HepG2 (cell line): ENCODE measurements at regions not wholly inside any gene's neighbourhood (a gene's known extent, or its start where the extent isn't known, plus 50 kb on each side); places are given as distances from the start of the nearest gene placed in this dataset.

Experiments
- CEBPB ChIP-seq: IDR thresholded peaks from 2 replicates; pipeline ENCODE4 v1.6.1; 2011; ENCODE audit warnings: low read depth, low read length, improper control_type of control experiment, borderline replicate concordance
- EHMT2 ChIP-seq: fragments of 200-600 bp; sonication (generic); IDR thresholded peaks from 2 replicates; pipeline ENCODE4 v1.7.0; 2017; ENCODE audit warnings: antibody characterized with exemption, low read depth, low read length, borderline replicate concordance
- ETS1 ChIP-seq: sonication (generic); formaldehyde crosslinking; IDR thresholded peaks from 2 replicates; pipeline ENCODE4 v1.4.0; 2020; ENCODE audit warnings: missing genetic modification reagents
- FOXO1 ChIP-seq: sonication (generic); formaldehyde crosslinking; IDR thresholded peaks from 2 replicates; pipeline ENCODE4 v1.4.0; 2020; ENCODE audit warnings: missing genetic modification reagents
- POLR2A ChIP-seq, 2 experiments: IDR thresholded peaks; 2 replicates each; pipeline ENCODE4 v1.6.1; 2011; ENCODE audit warnings: low read depth in 2 of 2, low read length in 2 of 2, mild to moderate bottlenecking in 1 of 2, moderate library complexity in 1 of 2; ENCODE audit not compliant: insufficient read depth in 1 of 2
- ZBTB21 ChIP-seq: sonication (generic); formaldehyde crosslinking; IDR thresholded peaks from 2 replicates; pipeline ENCODE4 v1.4.0; 2020; ENCODE audit warnings: missing genetic modification reagents
- ZBTB37 ChIP-seq: sonication (generic); formaldehyde crosslinking; IDR thresholded peaks from 2 replicates; pipeline ENCODE4 v1.4.0; 2020; ENCODE audit warnings: mild to moderate bottlenecking, missing genetic modification reagents
- ZNF124 ChIP-seq: sonication (generic); formaldehyde crosslinking; IDR thresholded peaks from 2 replicates; pipeline ENCODE4 v1.4.0; 2020; ENCODE audit warnings: missing genetic modification reagents
- ZNF407 ChIP-seq: sonication (generic); formaldehyde crosslinking; IDR thresholded peaks from one replicate; pipeline ENCODE4 v1.5.1; 2020; ENCODE audit warnings: mild to moderate bottlenecking, missing genetic modification reagents; ENCODE audit errors: not compliant biosample characterization
- ZNF660 ChIP-seq: sonication (generic); formaldehyde crosslinking; IDR thresholded peaks from 2 replicates; pipeline ENCODE4 v1.5.1; 2020; ENCODE audit warnings: mild to moderate bottlenecking, low read depth, missing genetic modification reagents, borderline replicate concordance
- ZSCAN9 ChIP-seq: IDR thresholded peaks from 2 replicates; pipeline ENCODE4 v1.6.1; 2016; ENCODE audit warnings: borderline replicate concordance

- TF ChIP-seq POLR2A (IDR thresholded peaks at IDR 0.05; ENCODE audit: insufficient read depth in 1 of 2, low read depth in 2 of 2, low read length in 2 of 2), result no peak
- TF ChIP-seq ZNF407 (CRISPR knock-in tag), result no peak
- TF ChIP-seq FOXO1 (CRISPR knock-in tag), result no peak
- TF ChIP-seq ZSCAN9 (CRISPR knock-in tag), result no peak
- TF ChIP-seq CEBPB, result no peak
- TF ChIP-seq ZBTB21 (CRISPR knock-in tag), result no peak
- no peak for TF ChIP-seq ZNF124 (CRISPR knock-in tag)
- no peak for TF ChIP-seq EHMT2
- no peak for TF ChIP-seq ZBTB37 (CRISPR knock-in tag)
- no peak for TF ChIP-seq ETS1 (CRISPR knock-in tag)
- no peak for TF ChIP-seq ZNF660
These were observed 445.2 kb upstream of the FAM47C start for GRCh38 chrX:36562986-36563385.
